ENCODE measurements at regions not wholly inside any gene's neighbourhood (a gene's known extent, or its start where the extent isn't known, plus 50 kb on each side); places are given as distances from the start of the nearest gene placed in this dataset.

DNA sequence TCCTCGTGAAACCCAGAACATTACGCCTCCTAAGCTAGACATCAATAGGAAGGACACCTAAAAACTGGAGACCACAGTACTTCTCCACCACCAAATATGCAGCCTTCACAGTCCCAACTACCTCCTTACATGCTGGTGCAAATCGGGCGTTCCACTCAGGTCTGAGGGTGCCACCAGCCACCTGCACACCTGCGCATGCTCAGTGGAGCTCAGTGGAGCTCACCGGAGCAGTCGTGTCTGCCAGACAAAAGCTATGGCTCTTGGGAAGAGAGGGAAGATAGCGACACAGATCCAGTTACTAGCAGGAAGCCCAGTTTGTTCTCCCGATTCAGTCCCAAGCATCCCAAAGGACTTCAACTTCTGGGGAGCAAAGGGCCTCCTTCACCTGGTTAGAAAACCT lies 237.1 kb downstream of the TSHZ3 start:
- TF ChIP-seq, protein P1, sequence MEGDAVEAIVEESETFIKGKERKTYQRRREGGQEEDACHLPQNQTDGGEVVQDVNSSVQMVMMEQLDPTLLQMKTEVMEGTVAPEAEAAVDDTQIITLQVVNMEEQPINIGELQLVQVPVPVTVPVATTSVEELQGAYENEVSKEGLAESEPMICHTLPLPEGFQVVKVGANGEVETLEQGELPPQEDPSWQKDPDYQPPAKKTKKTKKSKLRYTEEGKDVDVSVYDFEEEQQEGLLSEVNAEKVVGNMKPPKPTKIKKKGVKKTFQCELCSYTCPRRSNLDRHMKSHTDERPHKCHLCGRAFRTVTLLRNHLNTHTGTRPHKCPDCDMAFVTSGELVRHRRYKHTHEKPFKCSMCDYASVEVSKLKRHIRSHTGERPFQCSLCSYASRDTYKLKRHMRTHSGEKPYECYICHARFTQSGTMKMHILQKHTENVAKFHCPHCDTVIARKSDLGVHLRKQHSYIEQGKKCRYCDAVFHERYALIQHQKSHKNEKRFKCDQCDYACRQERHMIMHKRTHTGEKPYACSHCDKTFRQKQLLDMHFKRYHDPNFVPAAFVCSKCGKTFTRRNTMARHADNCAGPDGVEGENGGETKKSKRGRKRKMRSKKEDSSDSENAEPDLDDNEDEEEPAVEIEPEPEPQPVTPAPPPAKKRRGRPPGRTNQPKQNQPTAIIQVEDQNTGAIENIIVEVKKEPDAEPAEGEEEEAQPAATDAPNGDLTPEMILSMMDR (conservative IDR thresholded peaks at IDR 0.05), result no peak
- no peak overlapping the region for H3K27ac ChIP-seq

DNA sequence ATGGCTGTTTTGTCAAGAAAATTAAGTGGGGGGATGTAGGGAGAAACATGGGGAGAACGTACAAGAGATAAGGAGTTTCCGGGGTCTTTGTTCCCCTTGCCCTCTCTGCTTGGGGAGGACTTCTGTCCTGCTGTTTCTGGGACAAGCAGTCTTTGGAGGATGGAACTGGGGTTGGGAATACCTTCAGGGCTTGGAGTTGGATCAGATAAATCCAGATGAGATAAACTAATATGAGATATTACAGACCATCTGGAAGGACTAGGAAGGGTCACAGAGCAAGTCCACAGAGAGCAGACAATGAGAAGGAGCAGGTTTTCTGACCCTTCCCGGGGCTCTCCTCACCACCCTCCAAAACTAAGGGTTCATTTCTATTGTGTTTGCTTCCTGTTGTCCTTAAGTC lies 237.5 kb downstream of the TSHZ3 start:
- TF ChIP-seq, protein P1 (conservative IDR thresholded peaks at IDR 0.05), result no peak
- H3K27ac ChIP-seq, result no peak overlapping the region

DNA sequence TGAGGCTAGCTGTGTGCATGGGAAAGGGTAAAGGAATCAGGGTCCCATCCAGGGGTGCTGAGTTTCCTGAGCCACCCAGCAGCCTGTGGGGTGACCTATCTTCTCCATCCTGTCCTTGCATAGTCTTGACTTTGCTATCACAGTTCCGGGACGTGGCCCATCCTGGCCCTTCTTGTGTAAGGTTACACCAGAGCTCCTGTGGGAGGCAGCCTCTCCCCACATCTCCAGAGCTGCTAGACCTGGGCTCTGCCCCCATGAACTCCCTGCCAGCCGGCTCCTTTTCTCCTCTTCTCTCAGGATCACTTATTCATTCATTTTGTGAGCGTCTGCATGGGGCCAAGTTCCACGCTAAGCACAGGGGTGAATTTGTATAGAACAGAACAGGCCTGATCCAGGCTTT lies 238.9 kb downstream of the TSHZ3 start:
- no peak overlapping the region for H3K27ac ChIP-seq
- TF ChIP-seq, protein P1 (conservative IDR thresholded peaks at IDR 0.05), result no peak

DNA sequence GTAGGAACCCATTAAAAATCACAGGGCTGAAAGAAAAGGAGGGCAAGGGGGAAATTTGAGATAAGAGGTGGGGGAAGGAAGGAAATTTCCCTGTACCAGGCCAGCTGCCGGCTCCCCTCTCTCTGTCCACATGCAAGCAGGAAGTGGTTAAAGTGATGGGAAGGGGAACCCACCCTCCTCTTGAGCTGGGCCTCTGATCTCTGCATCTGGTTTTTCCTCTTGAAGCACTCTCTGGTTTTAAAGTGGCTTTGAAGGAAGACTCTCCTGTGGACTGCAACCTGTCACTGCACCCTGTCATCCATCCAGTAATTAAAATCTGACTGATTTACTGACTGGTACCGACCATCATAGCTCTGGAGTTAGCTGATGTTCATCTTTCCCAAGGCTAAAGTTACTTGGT lies 239.6 kb downstream of the TSHZ3 start:
- TF ChIP-seq, protein P1 (conservative IDR thresholded peaks at IDR 0.05), result no peak
- H3K27ac ChIP-seq, result no peak overlapping the region

DNA sequence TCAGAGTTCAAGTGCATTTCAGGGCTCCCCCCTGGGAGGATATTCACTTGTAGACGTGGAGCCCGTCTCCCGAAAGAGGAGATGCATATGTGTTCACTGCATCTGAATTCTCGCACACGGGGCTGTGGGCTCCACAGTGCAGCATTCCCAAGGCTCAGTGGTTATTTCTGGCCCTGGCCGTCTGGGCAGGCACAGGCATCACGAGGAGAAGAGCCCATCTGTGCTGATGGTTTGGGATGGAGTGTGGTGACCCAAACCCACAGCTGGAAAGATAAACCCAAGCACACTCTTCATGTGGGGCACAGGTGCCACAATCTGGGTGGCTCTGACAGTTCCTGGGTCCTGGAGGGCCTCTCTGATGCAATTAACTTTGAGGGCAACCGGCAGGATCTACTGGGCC lies 242.1 kb downstream of the TSHZ3 start:
- H3K27ac ChIP-seq, result no peak overlapping the region
- TF ChIP-seq, protein P1 (conservative IDR thresholded peaks at IDR 0.05), result no peak

DNA sequence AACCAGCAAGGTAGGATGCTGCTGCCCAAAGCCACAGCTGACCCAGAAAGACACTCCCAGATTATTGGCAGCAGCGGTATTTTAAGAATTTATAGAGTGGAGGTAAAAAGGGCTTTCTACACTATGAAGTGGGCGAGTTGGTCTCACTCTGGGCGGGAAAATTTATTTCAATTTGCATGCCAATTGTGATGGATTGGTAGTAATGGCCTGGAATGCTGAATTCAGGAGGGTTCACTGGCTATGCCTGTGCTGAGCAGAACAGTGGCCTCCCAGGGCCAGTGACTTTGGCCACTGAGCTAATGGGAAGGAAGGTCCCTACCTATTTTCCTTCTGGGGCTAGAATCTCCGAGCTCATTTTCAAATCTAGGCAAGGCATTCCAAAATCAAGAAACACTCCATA lies 243.5 kb downstream of the TSHZ3 start:
- no peak overlapping the region for H3K27ac ChIP-seq
- TF ChIP-seq, protein P1 (conservative IDR thresholded peaks at IDR 0.05), result no peak

DNA sequence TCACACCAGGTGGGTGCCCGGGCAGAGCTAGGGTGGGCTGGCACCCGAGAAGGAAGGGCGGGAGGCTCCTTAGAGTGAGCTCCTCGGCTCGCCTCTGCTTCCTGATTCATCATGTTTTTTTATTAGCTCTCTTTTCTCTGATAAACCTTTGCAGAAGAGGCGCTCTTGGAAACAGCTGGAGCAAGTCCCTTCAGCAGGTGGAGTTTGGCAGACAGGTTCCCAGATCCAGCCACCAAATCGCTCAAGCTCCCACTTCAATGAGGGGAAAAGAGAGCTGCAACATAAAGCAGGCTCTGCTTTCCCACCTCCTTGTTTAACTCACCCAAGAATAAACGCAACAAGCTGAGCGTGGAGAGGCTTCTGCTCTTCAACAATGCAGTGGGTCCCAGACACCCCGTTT lies 244.8 kb downstream of the TSHZ3 start:
- H3K27ac ChIP-seq, result no peak overlapping the region
- TF ChIP-seq, protein P1 (conservative IDR thresholded peaks at IDR 0.05), result no peak

DNA sequence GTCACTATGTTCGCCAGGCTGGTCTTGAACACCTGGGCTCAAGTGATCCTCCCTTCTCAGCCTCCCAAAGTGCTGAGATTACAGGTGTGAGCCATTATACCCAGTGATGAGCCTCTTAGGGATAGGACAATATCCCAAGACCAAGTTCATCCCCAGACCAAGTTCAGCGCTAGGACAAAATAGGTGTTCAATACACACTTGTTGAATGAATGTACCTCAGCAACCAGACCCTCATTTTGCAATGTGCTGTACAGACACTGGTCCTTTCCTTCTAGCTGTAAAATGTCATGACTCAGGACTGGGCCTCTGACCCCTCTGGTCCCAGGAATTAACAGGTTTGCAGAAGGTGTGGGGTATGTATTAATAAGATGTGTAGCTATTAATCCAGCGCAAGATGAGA lies 246.0 kb downstream of the TSHZ3 start:
- H3K27ac ChIP-seq, result no peak overlapping the region
- TF ChIP-seq, protein P1 (conservative IDR thresholded peaks at IDR 0.05), result no peak

Data from VCaP (cell line).